HG03066 (cell line): ENCODE measurements at regions not wholly inside any gene's neighbourhood (a gene's known extent, or its start where the extent isn't known, plus 50 kb on each side); places are given as distances from the start of the nearest gene placed in this dataset.
"Not testable (repeated sequence)": the region's sequence is repeated elsewhere in the genome, so short reads cannot be mapped to it uniquely, and the experiment has no call there.

ENCODE experiments used
- ATAC-seq: cut with Tn5 transposase; IDR thresholded peaks from one replicate; pipeline ENCODE4 v1.9.1; 2021; ENCODE audit warnings: low read depth; ENCODE audit not compliant: unreplicated experiment

GRCh38 chr5:96218653-96219052, 214.4 kb downstream of the PCSK1 start:
- ATAC-seq, result no peak

- ATAC-seq, result no peak
Measured at GRCh38 chr5:96214442-96215197, 218.4 kb downstream of the PCSK1 start.

- no peak for ATAC-seq
Measured at GRCh38 chr5:96209829-96210228, 223.2 kb downstream of the PCSK1 start.

GRCh38 chr5:96207420-96207819, 225.6 kb downstream of the PCSK1 start:
- ATAC-seq, result no peak

GRCh38 chr5:96203761-96204160, 229.3 kb downstream of the PCSK1 start:
- no peak for ATAC-seq

GRCh38 chr5:96201503-96201902, 231.5 kb downstream of the PCSK1 start:
- ATAC-seq, result no peak

GRCh38 chr5:96200641-96201040, 232.4 kb downstream of the PCSK1 start:
- ATAC-seq, result no peak

GRCh38 chr5:96199713-96200183, 233.3 kb downstream of the PCSK1 start:
- no peak for ATAC-seq

GRCh38 chr5:96198356-96199058, 234.5 kb downstream of the PCSK1 start:
- no peak for ATAC-seq

GRCh38 chr5:96197767-96198166, 235.3 kb downstream of the PCSK1 start:
- ATAC-seq, result not testable (repeated sequence)

- no peak for ATAC-seq
Measured at GRCh38 chr5:96197347-96197746, 235.7 kb upstream of the ELL2 start.

GRCh38 chr5:96196890-96197289, 235.2 kb upstream of the ELL2 start:
- no peak for ATAC-seq

GRCh38 chr5:96196407-96196806, 234.8 kb upstream of the ELL2 start:
- ATAC-seq, result no peak

GRCh38 chr5:96195123-96195522, 233.5 kb upstream of the ELL2 start:
- ATAC-seq, result no peak

GRCh38 chr5:96194593-96194992, 232.9 kb upstream of the ELL2 start:
- ATAC-seq, result no peak

GRCh38 chr5:96193946-96194345, 232.3 kb upstream of the ELL2 start:
- no peak for ATAC-seq

GRCh38 chr5:96189987-96190386, 228.3 kb upstream of the ELL2 start:
- no peak for ATAC-seq

GRCh38 chr5:96189028-96189826, 227.6 kb upstream of the ELL2 start:
- no peak for ATAC-seq

GRCh38 chr5:96187309-96188027, 225.8 kb upstream of the ELL2 start:
- no peak for ATAC-seq

- not testable (repeated sequence) for ATAC-seq
Measured at GRCh38 chr5:96184510-96184909, 222.9 kb upstream of the ELL2 start.
